ENCODE measurements at regions not wholly inside any gene's neighbourhood (a gene's known extent, or its start where the extent isn't known, plus 50 kb on each side); places are given as distances from the start of the nearest gene placed in this dataset.
A peak's percentile ranks its signal among the peaks of the same experiment; 100 is the strongest.

DNA sequence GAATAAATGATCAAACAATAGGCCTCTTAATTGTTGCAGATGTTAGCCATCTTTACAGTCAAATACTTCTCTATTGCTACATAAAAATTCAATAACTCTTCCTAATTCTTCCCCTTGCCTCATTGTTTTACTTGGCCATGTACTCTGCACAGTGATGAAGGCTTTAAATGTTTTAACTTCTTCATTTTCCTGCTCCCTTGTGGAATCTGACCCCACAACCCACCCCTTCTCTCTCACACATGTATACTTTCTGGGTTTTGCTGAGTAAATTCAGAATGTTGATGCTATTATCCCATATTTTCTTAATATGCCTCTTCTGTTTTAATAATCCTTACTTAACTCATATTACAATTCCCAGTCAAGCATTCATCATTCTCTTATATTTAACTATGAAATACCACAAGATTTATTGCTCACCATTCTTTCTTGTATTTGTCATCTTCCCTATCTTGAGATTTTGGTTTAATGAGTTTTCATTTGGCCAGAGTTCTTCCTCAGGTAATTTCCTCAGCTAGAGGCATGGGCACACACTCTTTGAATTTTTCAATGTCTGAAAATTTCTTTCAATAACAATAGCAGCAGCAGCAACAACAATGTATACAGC lies 327.8 kb upstream of the USP24 start:
- TF ChIP-seq, protein P1, sequence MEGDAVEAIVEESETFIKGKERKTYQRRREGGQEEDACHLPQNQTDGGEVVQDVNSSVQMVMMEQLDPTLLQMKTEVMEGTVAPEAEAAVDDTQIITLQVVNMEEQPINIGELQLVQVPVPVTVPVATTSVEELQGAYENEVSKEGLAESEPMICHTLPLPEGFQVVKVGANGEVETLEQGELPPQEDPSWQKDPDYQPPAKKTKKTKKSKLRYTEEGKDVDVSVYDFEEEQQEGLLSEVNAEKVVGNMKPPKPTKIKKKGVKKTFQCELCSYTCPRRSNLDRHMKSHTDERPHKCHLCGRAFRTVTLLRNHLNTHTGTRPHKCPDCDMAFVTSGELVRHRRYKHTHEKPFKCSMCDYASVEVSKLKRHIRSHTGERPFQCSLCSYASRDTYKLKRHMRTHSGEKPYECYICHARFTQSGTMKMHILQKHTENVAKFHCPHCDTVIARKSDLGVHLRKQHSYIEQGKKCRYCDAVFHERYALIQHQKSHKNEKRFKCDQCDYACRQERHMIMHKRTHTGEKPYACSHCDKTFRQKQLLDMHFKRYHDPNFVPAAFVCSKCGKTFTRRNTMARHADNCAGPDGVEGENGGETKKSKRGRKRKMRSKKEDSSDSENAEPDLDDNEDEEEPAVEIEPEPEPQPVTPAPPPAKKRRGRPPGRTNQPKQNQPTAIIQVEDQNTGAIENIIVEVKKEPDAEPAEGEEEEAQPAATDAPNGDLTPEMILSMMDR (IDR thresholded peaks at IDR 0.05; ENCODE audit: insufficient read depth, low read length), result no peak
- H3K4me3 ChIP-seq (ENCODE audit: low read depth, low read length), result no peak overlapping the region
- DNase-seq (ENCODE audit: low read depth), result peak; percentile 86

- TF ChIP-seq, protein P1 (IDR thresholded peaks at IDR 0.05; ENCODE audit: insufficient read depth, low read length), result no peak
- no peak overlapping the region for H3K4me3 ChIP-seq (ENCODE audit: low read depth, low read length)
- DNase-seq (ENCODE audit: low read depth), result no peak
Measured at GRCh38 chr1:55541296-55541695, 326.1 kb upstream of the USP24 start.

DNA sequence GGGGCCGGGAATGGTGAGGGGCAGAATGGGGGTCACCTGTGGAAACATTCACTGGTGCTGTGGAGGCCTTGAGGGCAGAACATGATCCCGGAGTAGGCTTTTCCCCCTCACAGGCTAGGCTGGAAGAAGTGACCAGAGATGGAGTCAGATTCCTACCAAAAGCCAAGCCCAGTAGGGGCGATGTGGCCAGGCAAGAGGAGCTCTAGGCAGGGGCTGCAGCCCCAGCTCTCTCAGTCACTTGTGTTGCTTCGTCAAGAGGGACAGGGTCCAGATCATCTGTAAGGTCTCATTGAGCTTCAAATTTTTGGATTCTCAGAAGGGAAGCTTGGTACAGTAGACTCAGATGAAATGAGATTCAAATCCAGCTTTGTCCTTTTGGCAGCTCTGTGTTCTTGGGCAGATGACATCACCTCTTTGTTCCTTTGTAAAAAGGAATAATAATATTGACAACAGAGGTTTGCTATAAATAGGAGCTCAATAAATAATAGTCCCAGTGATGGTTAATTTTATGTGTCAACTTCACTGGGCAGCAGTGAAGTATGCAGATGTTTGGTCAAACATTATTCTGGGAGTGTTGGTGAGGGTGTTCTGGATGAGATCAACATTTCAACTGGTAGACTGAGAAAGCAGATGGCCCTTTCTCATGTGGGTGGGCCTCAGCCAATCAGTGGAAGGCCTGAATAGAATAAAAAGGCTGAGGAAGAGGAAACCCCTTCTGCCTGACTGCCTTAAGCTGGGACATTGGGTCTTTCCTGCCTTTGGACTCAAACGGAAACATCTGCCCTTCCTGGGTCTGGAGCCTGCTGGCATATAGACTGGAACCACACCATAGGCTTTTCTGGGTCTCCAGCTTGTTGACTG lies 324.7 kb upstream of the USP24 start:
- peak; percentile 16 for DNase-seq (ENCODE audit: low read depth)
- TF ChIP-seq, protein P1 (IDR thresholded peaks at IDR 0.05; ENCODE audit: insufficient read depth, low read length), result no peak
- no peak overlapping the region for H3K4me3 ChIP-seq (ENCODE audit: low read depth, low read length)

DNA sequence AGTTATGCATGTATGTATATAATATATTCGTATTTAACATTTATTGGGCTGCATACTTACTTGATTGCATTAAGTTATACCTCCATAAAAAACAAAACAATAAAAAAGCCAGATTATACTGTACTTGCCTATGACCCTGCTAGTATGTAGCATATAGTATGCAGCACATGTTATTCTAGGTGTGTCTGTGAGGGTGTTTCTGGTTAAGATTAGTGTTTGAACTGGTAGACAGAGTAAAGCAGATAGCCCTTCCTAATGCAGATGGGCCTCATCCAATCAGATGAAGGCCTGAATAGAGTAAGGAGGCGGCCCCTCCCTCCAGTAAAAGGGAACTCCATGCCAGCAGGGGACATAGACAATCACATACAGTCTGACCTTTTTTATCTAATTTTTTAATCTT lies 323.3 kb upstream of the USP24 start:
- TF ChIP-seq, protein P1 (IDR thresholded peaks at IDR 0.05; ENCODE audit: insufficient read depth, low read length), result no peak
- no peak for DNase-seq (ENCODE audit: low read depth)
- H3K4me3 ChIP-seq (ENCODE audit: low read depth, low read length), result no peak overlapping the region

DNA sequence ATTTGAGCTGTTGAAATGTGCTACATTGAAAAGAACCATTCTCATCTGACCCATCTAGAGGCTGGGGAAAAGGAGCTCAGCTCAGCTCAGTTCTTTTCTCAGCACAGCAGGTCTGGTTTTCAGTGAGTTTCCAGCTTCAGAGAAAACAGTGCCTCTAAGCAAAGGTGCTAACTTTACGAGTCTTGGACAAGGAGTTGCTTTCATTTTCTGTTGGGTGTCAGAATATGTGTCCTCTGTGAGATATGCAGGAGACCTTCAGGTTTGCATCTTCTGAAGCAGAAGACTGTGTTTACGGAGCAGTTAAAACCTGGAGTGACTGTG lies 321.3 kb upstream of the USP24 start:
- no peak overlapping the region for H3K4me3 ChIP-seq (ENCODE audit: low read depth, low read length)
- peak; percentile 18 for DNase-seq (ENCODE audit: low read depth)
- TF ChIP-seq, protein P1 (IDR thresholded peaks at IDR 0.05; ENCODE audit: insufficient read depth, low read length), result no peak

DNA sequence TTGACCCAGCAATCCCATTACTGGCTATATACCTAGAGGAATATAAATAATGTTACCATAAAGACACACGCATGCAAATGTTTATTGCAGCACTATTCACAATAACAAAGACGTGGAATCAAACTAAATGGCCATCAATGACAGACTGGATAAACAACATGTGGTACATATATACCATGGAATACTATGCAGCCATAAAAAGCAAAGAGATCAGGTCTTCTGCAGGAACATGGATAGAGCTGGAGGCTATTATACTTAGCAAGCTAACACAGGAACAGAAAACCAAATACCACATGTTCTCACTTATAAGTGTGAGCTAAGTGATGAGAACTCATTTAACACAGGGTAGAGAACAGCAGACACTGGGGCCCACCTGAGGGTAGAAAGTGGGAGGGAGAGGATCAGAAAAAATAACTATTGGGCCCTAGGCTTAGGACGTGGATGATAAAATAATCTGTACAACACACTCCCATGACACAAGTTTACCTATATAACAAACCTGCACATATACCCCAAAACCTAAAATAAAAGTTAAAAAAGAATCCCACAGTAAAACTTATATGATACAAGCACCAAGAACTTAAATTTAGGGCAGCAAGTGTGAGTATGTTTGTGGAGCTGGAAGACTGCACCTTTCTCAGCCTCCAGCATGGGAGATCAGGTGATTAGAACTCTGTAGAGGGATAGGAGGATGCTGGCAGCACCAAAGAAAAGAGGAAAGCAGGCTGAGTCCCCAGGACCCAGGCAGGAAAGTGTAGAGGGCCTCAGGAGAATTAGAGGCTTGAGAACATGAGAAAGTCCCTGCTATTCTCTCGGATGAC lies 320.8 kb upstream of the USP24 start:
- TF ChIP-seq, protein P1 (IDR thresholded peaks at IDR 0.05; ENCODE audit: insufficient read depth, low read length), result no peak
- DNase-seq (ENCODE audit: low read depth), result no peak
- no peak overlapping the region for H3K4me3 ChIP-seq (ENCODE audit: low read depth, low read length)
